OCI-LY7 (cell line): ENCODE measurements at regions not wholly inside any gene's neighbourhood (a gene's known extent, or its start where the extent isn't known, plus 50 kb on each side); places are given as distances from the start of the nearest gene placed in this dataset.

ENCODE experiments used
- BruUV-seq: library from RNA; stranded (reverse); fragments of 400-500 nt; replicated peaks from 2 replicates; lab custom pipeline; 2021; lab: Mats Ljungman, UMichigan
- CTCF ChIA-PET: fragments of 300-600 bp; sonication (Branson Sonifier 250); formaldehyde crosslinking; loops from one replicate; lab custom pipeline; 2022; ENCODE audit warnings: antibody characterized with exemption; ENCODE audit not compliant: unreplicated experiment; lab: Charles Lee
- POLR2A ChIA-PET: fragments of 300-600 bp; sonication (Branson Sonifier 250); formaldehyde crosslinking; loops from one replicate; lab custom pipeline; 2022; ENCODE audit warnings: antibody characterized with exemption; lab: Charles Lee
- DNase-seq: peaks from one replicate; pipeline ENCODE4 v3.0.0-alpha.2; 2015; ENCODE audit warnings: low spot score
- H2AFZ ChIP-seq: fragments of 200-600 bp; sonication (generic), shearing (Covaris generic); 2 replicates; pipeline ENCODE4 v1.6.1; 2014; ENCODE audit warnings: mild to moderate bottlenecking, antibody characterized with exemption, low read length, moderate library complexity
- H3K27ac ChIP-seq: fragments of 200-600 bp; sonication (generic); 2 replicates; pipeline ENCODE4 v1.5.1; 2014; ENCODE audit warnings: mixed run types, low read depth, mild to moderate bottlenecking, moderate library complexity, low read length, inconsistent platforms; ENCODE audit not compliant: poor library complexity, severe bottlenecking
- H3K36me3 ChIP-seq: fragments of 200-600 bp; sonication (generic); 2 replicates; pipeline ENCODE4 v1.6.1; 2014; ENCODE audit warnings: mild to moderate bottlenecking, antibody characterized with exemption, low read length, moderate library complexity, mixed read lengths; ENCODE audit not compliant: insufficient read depth
- H3K4me1 ChIP-seq: fragments of 200-600 bp; sonication (generic); 2 replicates; pipeline ENCODE4 v1.5.1; 2014; ENCODE audit warnings: mild to moderate bottlenecking, low read length; ENCODE audit not compliant: insufficient read depth, poor library complexity, severe bottlenecking
- H3K4me2 ChIP-seq: fragments of 200-600 bp; sonication (generic); 2 replicates; pipeline ENCODE4 v1.6.1; 2014; ENCODE audit warnings: mild to moderate bottlenecking, low read length
- H3K4me3 ChIP-seq: fragments of 200-600 bp; sonication (generic); 2 replicates; pipeline ENCODE4 v1.5.1; 2014; ENCODE audit warnings: mild to moderate bottlenecking, low read depth, low read length; ENCODE audit not compliant: poor library complexity, severe bottlenecking
- H3K79me2 ChIP-seq: fragments of 200-600 bp; sonication (generic); 2 replicates; pipeline ENCODE4 v1.6.1; 2016; ENCODE audit warnings: low read depth, mild to moderate bottlenecking, low read length, moderate library complexity, mixed read lengths; ENCODE audit not compliant: insufficient read depth
- H3K9me2 ChIP-seq: fragments of 200-600 bp; sonication (generic); 2 replicates; pipeline ENCODE4 v1.6.1; 2016; ENCODE audit warnings: mild to moderate bottlenecking, low read length, mixed read lengths; ENCODE audit not compliant: insufficient read depth
- H3K9me3 ChIP-seq: fragments of 200-600 bp; sonication (generic); 2 replicates; pipeline ENCODE4 v1.6.1; 2014; ENCODE audit warnings: mild to moderate bottlenecking, mixed run types, low read length, mixed read lengths
- H4K20me1 ChIP-seq: fragments of 200-600 bp; sonication (generic); 2 replicates; pipeline ENCODE4 v1.6.1; 2014; ENCODE audit warnings: mild to moderate bottlenecking, antibody characterized with exemption, low read length, moderate library complexity, mixed read lengths; ENCODE audit not compliant: insufficient read depth
- CTCF ChIP-seq: fragments of 200-600 bp; sonication (generic); conservative IDR thresholded peaks from 2 replicates; pipeline ENCODE4 v1.5.1; 2014; ENCODE audit warnings: mild to moderate bottlenecking, antibody characterized with exemption, low read length, moderate library complexity, mixed read lengths
- EZH2phosphoT487 ChIP-seq: fragments of 200-600 bp; sonication (generic); IDR thresholded peaks from 2 replicates; pipeline ENCODE4 v1.6.1; 2018; ENCODE audit warnings: low read depth, borderline replicate concordance, mild to moderate bottlenecking, mixed run types, antibody characterized with exemption, low read length, moderate library complexity, mixed read lengths
- intact Hi-C: fragments of 100-400 bp; cut with micrococcal nuclease; formaldehyde crosslinking; loops from one replicate; pipeline ENCODE4 v1.10.0; 2022; ENCODE audit not compliant: unreplicated experiment

DNA sequence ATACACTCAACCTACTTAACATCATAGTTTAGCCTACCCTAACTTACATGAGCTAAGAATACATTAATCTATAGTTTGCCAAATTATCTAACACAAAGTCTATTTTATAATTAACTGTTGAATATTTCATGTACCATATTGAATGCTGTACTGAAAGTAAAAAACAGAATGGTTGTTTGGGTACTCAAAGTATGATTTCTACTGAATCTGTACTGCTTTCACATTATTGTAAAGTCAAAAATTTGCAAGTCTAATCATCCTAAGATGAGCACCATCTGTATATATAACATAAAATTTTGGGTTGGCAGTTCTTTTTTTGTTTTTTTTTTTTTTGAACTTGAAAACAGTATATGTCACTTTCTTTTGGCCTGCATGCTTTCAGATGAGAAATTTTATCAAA, 1212.6 kb downstream of the SLITRK5 start:
- CTCF ChIA-PET: no interaction called here

GRCh38 chr13:88887045-88887662, 1216.0 kb downstream of the SLITRK5 start:
- Histone ChIP-seq H3K9me3 (no peaks in the 10 kb centered on the region), H3K9me2 (no peaks in the 10 kb centered on the region), H3K27ac (no peak overlapping the region), H2AFZ (no peak overlapping the region), H4K20me1 (no peaks in the 10 kb centered on the region), H3K36me3 (no peaks in the 10 kb centered on the region), H3K4me2 (no peak overlapping the region), H3K79me2 (no peaks in the 10 kb centered on the region), H3K4me3 (no peak overlapping the region), H3K4me1 (no peaks in the 10 kb centered on the region)
- POLR2A ChIA-PET: no interaction called here
- intact Hi-C loops: no loop called here
- no peak for DNase-seq
- TF ChIP-seq EZH2phosphoT487 (no peak), CTCF (no peak)
- CTCF ChIA-PET: no interaction called here
- BruUV-seq: no TSS peak

More for the DNA sequence above, 1212.6 kb downstream of the SLITRK5 start:
- Histone ChIP-seq H3K36me3 (no peaks in the 10 kb centered on the region), H3K4me2 (no peak overlapping the region), H3K9me2 (no peaks in the 10 kb centered on the region), H3K79me2 (no peaks in the 10 kb centered on the region), H3K4me3 (no peak overlapping the region), H3K27ac (no peak overlapping the region), H4K20me1 (no peaks in the 10 kb centered on the region), H2AFZ (no peak overlapping the region), H3K4me1 (no peaks in the 10 kb centered on the region), H3K9me3 (peaks cover 6% of the 10 kb centered on the region; the same call in 1 of the 2 replicates)
- intact Hi-C loops: no loop called here
- no peak for DNase-seq
- no TSS peak for BruUV-seq
- POLR2A ChIA-PET: interaction anchor here (0.6 to 1.6 kb wide), 6 partner anchors 15 to 1588 kb away, joined by 3 to 8 read pairs (median 3); no protein-coding TSS in a partner anchor
- TF ChIP-seq EZH2phosphoT487 (no peak), CTCF (no peak)

GRCh38 chr13:88895261-88895941, 1224.2 kb downstream of the SLITRK5 start:
- Histone ChIP-seq H3K27ac (no peak overlapping the region), H3K4me3 (no peak overlapping the region), H3K4me2 (no peak overlapping the region), H3K79me2 (no peaks in the 10 kb centered on the region), H3K4me1 (no peaks in the 10 kb centered on the region), H2AFZ (no peak overlapping the region), H3K36me3 (no peaks in the 10 kb centered on the region), H3K9me2 (no peaks in the 10 kb centered on the region), H4K20me1 (no peaks in the 10 kb centered on the region), H3K9me3 (peaks cover 17% of the 10 kb centered on the region; the same call in 1 of the 2 replicates)
- DNase-seq: no peak
- ChIA-PET CTCF (no interaction called here), POLR2A (no interaction called here)
- BruUV-seq: no TSS peak
- intact Hi-C loops: no loop called here
- TF ChIP-seq CTCF (no peak), EZH2phosphoT487 (no peak)
